Smooth muscle cell (in vitro differentiated cells): ENCODE measurements at regions not wholly inside any gene's neighbourhood (a gene's known extent, or its start where the extent isn't known, plus 50 kb on each side); places are given as distances from the start of the nearest gene placed in this dataset.

Experiments
- DNase-seq: peaks from one replicate; lab custom pipeline; 2025; ENCODE audit not compliant: unreplicated experiment; lab: John Stamatoyannopoulos, UW
- H2AFZ ChIP-seq: fragments of 200-600 bp; sonication (generic); 2 replicates; pipeline ENCODE4 v1.6.0; 2016; ENCODE audit warnings: antibody characterized with exemption, low read depth, mild to moderate bottlenecking
- H3F3A ChIP-seq: fragments of 200-600 bp; sonication (generic); 2 replicates; pipeline ENCODE4 v1.6.0; 2017; ENCODE audit warnings: antibody characterized with exemption, low read depth
- H3K27ac ChIP-seq: fragments of 200-600 bp; sonication (generic); 2 replicates; pipeline ENCODE4 v1.5.1; 2016; ENCODE audit warnings: low read depth, mild to moderate bottlenecking
- H3K27me3 ChIP-seq: fragments of 200-600 bp; sonication (generic); 2 replicates; pipeline ENCODE4 v1.6.1; 2016; ENCODE audit warnings: low read depth, mild to moderate bottlenecking
- H3K36me3 ChIP-seq: fragments of 200-600 bp; sonication (generic); 2 replicates; pipeline ENCODE4 v1.5.1; 2016; ENCODE audit warnings: low read depth
- H3K4me1 ChIP-seq: fragments of 200-600 bp; sonication (generic); 2 replicates; pipeline ENCODE4 v1.5.1; 2016; ENCODE audit warnings: low read depth
- H3K4me2 ChIP-seq: fragments of 200-600 bp; sonication (generic); 2 replicates; pipeline ENCODE4 v1.6.0; 2016; ENCODE audit warnings: mild to moderate bottlenecking
- H3K4me3 ChIP-seq: fragments of 200-600 bp; sonication (generic); 2 replicates; pipeline ENCODE4 v1.5.1; 2016; ENCODE audit warnings: mild to moderate bottlenecking
- H3K79me2 ChIP-seq: fragments of 200-600 bp; sonication (generic); 2 replicates; pipeline ENCODE4 v1.6.0; 2016; ENCODE audit warnings: low read depth, mild to moderate bottlenecking
- H3K9ac ChIP-seq: fragments of 200-600 bp; sonication (generic); 2 replicates; pipeline ENCODE4 v1.6.0; 2016; ENCODE audit warnings: low read depth
- H3K9me3 ChIP-seq: fragments of 200-600 bp; sonication (generic); replicated peaks from 2 replicates; pipeline ENCODE4 v1.5.1; 2016; ENCODE audit warnings: low read depth
- H4K20me1 ChIP-seq: fragments of 200-600 bp; sonication (generic); 2 replicates; pipeline ENCODE4 v1.6.0; 2016; ENCODE audit warnings: low read depth
- CTCF ChIP-seq: fragments of 200-600 bp; sonication (generic); IDR thresholded peaks from 2 replicates; pipeline ENCODE4 v1.5.1; 2017; ENCODE audit warnings: borderline replicate concordance, mild to moderate bottlenecking, antibody characterized with exemption; ENCODE audit not compliant: insufficient read depth, poor library complexity, severe bottlenecking
- WGBS: methylation state at CpG from one replicate; pipeline ENCODE4 v1.1.7; 2016; ENCODE audit warnings: low lambda C conversion rate; 5-methylcytosine and 5-hydroxymethylcytosine counted together

GRCh38 chr16:52171481-52171880 lies 375.5 kb downstream of the TOX3 start:
- Histone ChIP-seq H3K4me1 (no peaks in the 10 kb centered on the region), H3K9ac (no peak overlapping the region), H4K20me1 (no peaks in the 10 kb centered on the region), H3K36me3 (no peaks in the 10 kb centered on the region), H3K79me2 (no peaks in the 10 kb centered on the region), H3K9me3 (no peaks in the 10 kb centered on the region), H3K4me2 (no peak overlapping the region), H3K27me3 (no peaks in the 10 kb centered on the region), H3K4me3 (no peak overlapping the region), H2AFZ (no peak overlapping the region), H3F3A (no peaks in the 10 kb centered on the region), H3K27ac (no peak overlapping the region)
- DNase-seq: no peak
- TF ChIP-seq CTCF: no peak

- no peak for DNase-seq
- Histone ChIP-seq H3K4me1 (no peaks in the 10 kb centered on the region), H3K9me3 (no peaks in the 10 kb centered on the region), H3K9ac (no peak overlapping the region), H2AFZ (no peak overlapping the region), H3K27me3 (no peaks in the 10 kb centered on the region), H3K36me3 (no peaks in the 10 kb centered on the region), H4K20me1 (no peaks in the 10 kb centered on the region), H3K4me2 (no peak overlapping the region), H3F3A (no peaks in the 10 kb centered on the region), H3K79me2 (no peaks in the 10 kb centered on the region), H3K27ac (no peak overlapping the region), H3K4me3 (no peak overlapping the region)
- WGBS: 85% methylated on average over 1 of the region's 1 CpG
- no peak for TF ChIP-seq CTCF
Observed at GRCh38 chr16:52167328-52167727, 379.6 kb downstream of the TOX3 start.

GRCh38 chr16:52165961-52166360 lies 381.0 kb downstream of the TOX3 start:
- Histone ChIP-seq H2AFZ (no peak overlapping the region), H4K20me1 (no peaks in the 10 kb centered on the region), H3K4me1 (no peaks in the 10 kb centered on the region), H3F3A (no peaks in the 10 kb centered on the region), H3K79me2 (no peaks in the 10 kb centered on the region), H3K27ac (no peak overlapping the region), H3K36me3 (no peaks in the 10 kb centered on the region), H3K27me3 (no peaks in the 10 kb centered on the region), H3K9ac (no peak overlapping the region), H3K9me3 (no peaks in the 10 kb centered on the region), H3K4me3 (no peak overlapping the region), H3K4me2 (no peak overlapping the region)
- 93% methylated on average over 8 of the region's 8 CpGs for WGBS
- TF ChIP-seq CTCF: no peak
- no peak for DNase-seq

- Histone ChIP-seq H3K9ac (no peak overlapping the region), H3K27me3 (no peaks in the 10 kb centered on the region)
- WGBS: 83% methylated on average over 3 of the region's 3 CpGs
Observed at GRCh38 chr16:52149003-52149402, 397.9 kb downstream of the TOX3 start.

More at GRCh38 chr16:52149003-52149402, 397.9 kb downstream of the TOX3 start:
- Histone ChIP-seq H3K9me3 (no peaks in the 10 kb centered on the region), H3K4me2 (no peak overlapping the region), H3K36me3 (no peaks in the 10 kb centered on the region), H3K27ac (no peak overlapping the region), H3K4me3 (no peak overlapping the region), H3K4me1 (no peaks in the 10 kb centered on the region), H4K20me1 (no peaks in the 10 kb centered on the region), H3F3A (no peaks in the 10 kb centered on the region), H2AFZ (no peak overlapping the region), H3K79me2 (no peaks in the 10 kb centered on the region)
- no peak for DNase-seq
- TF ChIP-seq CTCF: no peak
